ENCODE measurements at regions not wholly inside any gene's neighbourhood (a gene's known extent, or its start where the extent isn't known, plus 50 kb on each side); places are given as distances from the start of the nearest gene placed in this dataset.

DNA sequence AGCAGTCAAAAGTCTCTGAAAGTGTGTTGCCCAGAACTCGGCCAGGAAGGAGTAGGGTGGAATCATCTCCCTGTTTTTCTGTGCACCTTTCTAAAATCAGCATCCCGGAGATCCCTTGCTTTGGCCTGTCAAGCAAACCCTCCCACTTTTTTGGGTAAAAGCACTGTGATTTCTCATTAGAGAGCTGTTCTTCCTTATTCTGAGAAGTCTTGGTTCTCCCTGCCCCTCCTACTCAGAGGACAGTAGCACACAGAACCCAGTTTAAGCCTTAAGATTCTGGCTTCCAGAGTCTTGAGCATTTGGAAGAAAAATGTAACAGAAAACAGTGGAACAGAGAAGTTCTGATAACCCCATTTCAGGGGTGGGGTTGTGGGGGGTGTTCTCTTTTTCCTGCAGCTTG is 52.6 kb upstream of the KATNAL1 start:
- TF ChIP-seq POLR2A (IDR thresholded peaks at IDR 0.05): no peak
- TF ChIP-seq, protein P1, sequence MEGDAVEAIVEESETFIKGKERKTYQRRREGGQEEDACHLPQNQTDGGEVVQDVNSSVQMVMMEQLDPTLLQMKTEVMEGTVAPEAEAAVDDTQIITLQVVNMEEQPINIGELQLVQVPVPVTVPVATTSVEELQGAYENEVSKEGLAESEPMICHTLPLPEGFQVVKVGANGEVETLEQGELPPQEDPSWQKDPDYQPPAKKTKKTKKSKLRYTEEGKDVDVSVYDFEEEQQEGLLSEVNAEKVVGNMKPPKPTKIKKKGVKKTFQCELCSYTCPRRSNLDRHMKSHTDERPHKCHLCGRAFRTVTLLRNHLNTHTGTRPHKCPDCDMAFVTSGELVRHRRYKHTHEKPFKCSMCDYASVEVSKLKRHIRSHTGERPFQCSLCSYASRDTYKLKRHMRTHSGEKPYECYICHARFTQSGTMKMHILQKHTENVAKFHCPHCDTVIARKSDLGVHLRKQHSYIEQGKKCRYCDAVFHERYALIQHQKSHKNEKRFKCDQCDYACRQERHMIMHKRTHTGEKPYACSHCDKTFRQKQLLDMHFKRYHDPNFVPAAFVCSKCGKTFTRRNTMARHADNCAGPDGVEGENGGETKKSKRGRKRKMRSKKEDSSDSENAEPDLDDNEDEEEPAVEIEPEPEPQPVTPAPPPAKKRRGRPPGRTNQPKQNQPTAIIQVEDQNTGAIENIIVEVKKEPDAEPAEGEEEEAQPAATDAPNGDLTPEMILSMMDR (IDR thresholded peaks at IDR 0.05): no peak
- DNase-seq: no peak
- Histone ChIP-seq H3K27ac (no peak overlapping the region), H3K4me3 (no peak overlapping the region), H3K4me1 (no peaks in the 10 kb centered on the region), H3K9me3 (no peaks in the 10 kb centered on the region), H3K27me3 (no peaks in the 10 kb centered on the region), H3K36me3 (no peaks in the 10 kb centered on the region)

DNA sequence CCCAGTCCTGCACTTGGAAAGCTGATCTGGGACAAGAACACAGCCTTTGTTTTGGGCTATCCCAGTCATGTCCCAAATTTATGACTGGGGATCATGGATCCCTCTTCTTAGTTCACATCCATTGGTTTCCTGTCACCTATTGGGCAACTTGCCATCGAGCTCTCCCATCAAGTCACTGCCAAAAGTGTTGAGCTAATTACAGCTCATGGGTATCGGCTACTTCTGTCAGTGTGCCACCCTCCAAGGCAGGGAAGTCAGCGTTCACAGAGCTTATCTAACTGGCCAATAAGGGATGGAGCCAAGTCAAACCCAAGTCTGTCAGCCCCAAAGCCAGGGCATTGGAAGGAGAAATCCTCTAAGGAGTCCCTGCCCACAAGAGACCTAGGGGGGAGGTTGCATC is 53.2 kb upstream of the KATNAL1 start:
- no peaks in the 10 kb centered on the region for H3K36me3 ChIP-seq
- TF ChIP-seq POLR2A (IDR thresholded peaks at IDR 0.05): no peak
- TF ChIP-seq, protein P1 (IDR thresholded peaks at IDR 0.05): no peak
- H3K4me3 ChIP-seq: no peak overlapping the region
- no peaks in the 10 kb centered on the region for H3K27me3 ChIP-seq
- no peak for DNase-seq
- no peak overlapping the region for H3K27ac ChIP-seq
- no peaks in the 10 kb centered on the region for H3K4me1 ChIP-seq
- no peaks in the 10 kb centered on the region for H3K9me3 ChIP-seq

DNA sequence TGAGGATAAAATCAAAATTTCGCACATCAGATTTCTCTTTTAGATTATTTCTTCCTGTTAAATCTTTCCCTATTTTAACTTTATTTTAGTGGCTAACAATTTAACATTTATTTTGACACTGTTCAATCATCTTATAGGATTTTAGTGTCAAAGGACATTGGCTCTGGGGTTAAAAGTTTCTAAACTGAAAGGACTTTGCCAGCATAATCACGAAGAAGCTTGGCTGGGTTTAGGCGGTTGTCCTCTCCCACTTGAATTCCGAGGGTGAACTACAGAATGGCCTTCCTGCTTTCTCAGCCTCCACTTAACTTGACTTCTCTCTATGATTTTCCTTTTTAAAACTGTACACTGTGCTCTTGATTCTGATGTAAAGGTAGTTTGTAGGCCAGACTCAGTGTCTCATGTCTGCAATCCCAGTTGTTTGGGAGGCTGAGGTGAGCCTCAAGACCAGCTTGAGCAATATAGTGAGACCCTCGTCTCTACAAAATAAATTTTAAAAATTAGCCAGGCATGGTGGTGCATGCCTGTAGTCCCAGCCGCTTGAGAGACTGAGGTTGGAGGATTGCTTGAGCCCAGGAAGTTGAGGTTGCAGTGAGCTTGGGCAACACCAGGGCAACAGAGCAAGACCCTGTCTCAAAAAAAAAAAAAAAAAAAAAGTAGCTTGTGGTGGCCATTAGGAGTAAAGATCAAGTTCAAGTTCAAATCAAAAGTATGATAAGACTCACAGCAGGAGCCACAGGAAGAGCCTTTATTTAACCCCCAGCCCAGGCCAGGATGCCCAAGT is 54.8 kb upstream of the KATNAL1 start:
- TF ChIP-seq, protein P1 (IDR thresholded peaks at IDR 0.05): no peak
- no peak for TF ChIP-seq POLR2A (IDR thresholded peaks at IDR 0.05)
- no peaks in the 10 kb centered on the region for H3K4me1 ChIP-seq
- no peak for DNase-seq
- no peaks in the 10 kb centered on the region for H3K36me3 ChIP-seq
- H3K9me3 ChIP-seq: no peaks in the 10 kb centered on the region
- no peaks in the 10 kb centered on the region for H3K27me3 ChIP-seq
- H3K4me3 ChIP-seq: no peak overlapping the region
- H3K27ac ChIP-seq: no peak overlapping the region

DNA sequence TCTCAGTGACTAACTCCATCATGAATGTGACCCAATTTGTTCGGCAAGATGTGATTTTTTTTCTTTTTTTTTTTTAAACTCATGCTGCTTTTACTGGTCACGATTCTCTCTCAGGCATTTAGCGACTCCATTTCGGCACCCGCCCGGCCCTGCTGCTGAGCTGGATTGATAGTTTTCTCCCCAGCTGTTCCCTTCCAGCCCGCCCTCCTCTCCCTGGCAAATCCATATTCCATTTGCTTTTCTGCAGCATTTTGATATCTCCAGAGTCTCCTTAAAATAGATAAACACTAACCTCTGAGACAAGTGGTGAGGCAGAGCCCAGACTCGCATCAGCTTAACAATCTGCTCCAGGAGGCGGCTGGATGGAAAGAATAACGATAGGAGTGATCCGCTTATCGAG is 55.5 kb upstream of the KATNAL1 start:
- Histone ChIP-seq H3K9me3 (no peaks in the 10 kb centered on the region), H3K27me3 (no peaks in the 10 kb centered on the region), H3K36me3 (no peaks in the 10 kb centered on the region), H3K27ac (no peak overlapping the region), H3K4me3 (no peak overlapping the region), H3K4me1 (no peaks in the 10 kb centered on the region)
- DNase-seq: no peak
- TF ChIP-seq, protein P1 (IDR thresholded peaks at IDR 0.05): no peak
- TF ChIP-seq POLR2A (IDR thresholded peaks at IDR 0.05): no peak

DNA sequence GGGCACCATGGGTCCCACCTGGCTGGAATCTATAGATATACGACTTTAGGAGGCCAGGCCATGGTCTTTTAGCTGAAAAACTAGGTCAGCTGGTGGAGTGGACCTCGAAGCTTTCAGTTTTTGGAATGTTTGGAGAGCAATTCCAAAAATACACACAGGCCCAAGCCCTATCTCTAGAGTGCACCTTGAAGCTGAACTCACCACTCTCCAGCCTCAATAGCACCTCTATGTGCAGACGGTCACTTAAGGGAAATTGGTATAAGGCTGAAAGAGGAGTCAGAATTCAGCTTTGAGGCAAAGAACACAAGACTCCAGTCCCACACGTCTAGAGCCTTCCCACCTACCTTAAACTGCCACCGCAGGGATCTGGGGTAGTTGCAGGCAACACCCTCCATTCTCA is 56.4 kb upstream of the KATNAL1 start:
- Histone ChIP-seq H3K27ac (no peak overlapping the region), H3K4me3 (no peak overlapping the region), H3K4me1 (no peaks in the 10 kb centered on the region), H3K36me3 (no peaks in the 10 kb centered on the region), H3K9me3 (no peaks in the 10 kb centered on the region), H3K27me3 (no peaks in the 10 kb centered on the region)
- TF ChIP-seq POLR2A (IDR thresholded peaks at IDR 0.05): no peak
- TF ChIP-seq, protein P1 (IDR thresholded peaks at IDR 0.05): no peak
- no peak for DNase-seq
